ENCODE measurements at regions not wholly inside any gene's neighbourhood (a gene's known extent, or its start where the extent isn't known, plus 50 kb on each side); places are given as distances from the start of the nearest gene placed in this dataset.

DNA sequence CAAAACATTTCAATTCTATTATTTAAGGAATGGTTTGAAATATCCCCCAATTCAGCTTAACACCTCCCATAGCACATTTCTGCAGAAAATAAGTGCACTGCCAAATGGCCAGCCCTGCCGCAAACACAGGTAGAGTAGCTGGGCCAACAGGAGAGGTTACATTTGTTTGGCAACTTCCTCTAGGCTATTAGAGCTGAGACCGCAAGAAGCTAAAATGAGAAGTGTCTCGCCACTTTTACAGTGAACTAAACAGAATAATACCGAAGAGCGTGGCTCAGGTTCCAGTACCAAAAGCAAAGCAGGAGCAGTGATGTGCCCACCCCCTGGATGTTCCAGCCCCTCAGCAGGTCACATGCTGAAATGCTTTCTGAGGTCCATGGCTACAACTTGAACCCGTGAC is 154.5 kb upstream of the PKN2 start:
- Histone ChIP-seq H3K79me2 (ENCODE audit: insufficient read depth, low read length) (no peaks in the 10 kb centered on the region), H3K27ac (ENCODE audit: low read depth in 1 of 2, low read length in 2 of 2) (no peak overlapping the region), H4K20me1 (ENCODE audit: insufficient read depth, low read length) (no peaks in the 10 kb centered on the region), H2AFZ (ENCODE audit: insufficient read depth, low read depth, low read length, poor library complexity, severe bottlenecking) (no peak overlapping the region), H3K4me1 (ENCODE audit: control insufficient read depth in 1 of 2, insufficient read depth in 2 of 2, low read length in 2 of 2) (no peaks in the 10 kb centered on the region), H3K4me3 (replicated peaks in 1 of 3; ENCODE audit: low read depth in 2 of 3, low read length in 3 of 3) (no peak overlapping the region), H3K4me2 (replicated peaks; ENCODE audit: extremely low read depth, low read length, poor library complexity, severe bottlenecking) (no peak overlapping the region), H3K36me3 (replicated peaks in 1 of 2; ENCODE audit: control insufficient read depth in 1 of 2, insufficient read depth in 2 of 2, low read length in 2 of 2) (no peaks in the 10 kb centered on the region), H3K9ac (ENCODE audit: insufficient read depth, low read length, poor library complexity, severe bottlenecking) (no peak overlapping the region), H3K9me3 (replicated peaks in 1 of 2; ENCODE audit: control insufficient read depth in 1 of 2, insufficient read depth in 1 of 2, low read length in 2 of 2) (no peaks in the 10 kb centered on the region), H3K27me3 (ENCODE audit: control insufficient read depth in 2 of 2, insufficient read depth in 2 of 2, low read length in 2 of 2) (no peaks in the 10 kb centered on the region)
- H3K4me1 Mint-ChIP-seq: no peaks in the 10 kb centered on the region
- WGBS (ENCODE audit: insufficient coverage): 95% methylated on average over 5 of the region's 6 CpGs
- no peak overlapping the region for H3K4me3 Mint-ChIP-seq
- no peak overlapping the region for H3K27ac Mint-ChIP-seq
- intact Hi-C loops (cut with micrococcal nuclease): no loop called here
- no peaks in the 10 kb centered on the region for H3K27me3 Mint-ChIP-seq (ENCODE audit: low read depth in 3 of 3)
- no peaks in the 10 kb centered on the region for H3K9me3 Mint-ChIP-seq
- H3K36me3 Mint-ChIP-seq: no peaks in the 10 kb centered on the region
- no peak for DNase-seq
- TF ChIP-seq, protein P1, sequence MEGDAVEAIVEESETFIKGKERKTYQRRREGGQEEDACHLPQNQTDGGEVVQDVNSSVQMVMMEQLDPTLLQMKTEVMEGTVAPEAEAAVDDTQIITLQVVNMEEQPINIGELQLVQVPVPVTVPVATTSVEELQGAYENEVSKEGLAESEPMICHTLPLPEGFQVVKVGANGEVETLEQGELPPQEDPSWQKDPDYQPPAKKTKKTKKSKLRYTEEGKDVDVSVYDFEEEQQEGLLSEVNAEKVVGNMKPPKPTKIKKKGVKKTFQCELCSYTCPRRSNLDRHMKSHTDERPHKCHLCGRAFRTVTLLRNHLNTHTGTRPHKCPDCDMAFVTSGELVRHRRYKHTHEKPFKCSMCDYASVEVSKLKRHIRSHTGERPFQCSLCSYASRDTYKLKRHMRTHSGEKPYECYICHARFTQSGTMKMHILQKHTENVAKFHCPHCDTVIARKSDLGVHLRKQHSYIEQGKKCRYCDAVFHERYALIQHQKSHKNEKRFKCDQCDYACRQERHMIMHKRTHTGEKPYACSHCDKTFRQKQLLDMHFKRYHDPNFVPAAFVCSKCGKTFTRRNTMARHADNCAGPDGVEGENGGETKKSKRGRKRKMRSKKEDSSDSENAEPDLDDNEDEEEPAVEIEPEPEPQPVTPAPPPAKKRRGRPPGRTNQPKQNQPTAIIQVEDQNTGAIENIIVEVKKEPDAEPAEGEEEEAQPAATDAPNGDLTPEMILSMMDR (IDR thresholded peaks at IDR 0.05): no peak

DNA sequence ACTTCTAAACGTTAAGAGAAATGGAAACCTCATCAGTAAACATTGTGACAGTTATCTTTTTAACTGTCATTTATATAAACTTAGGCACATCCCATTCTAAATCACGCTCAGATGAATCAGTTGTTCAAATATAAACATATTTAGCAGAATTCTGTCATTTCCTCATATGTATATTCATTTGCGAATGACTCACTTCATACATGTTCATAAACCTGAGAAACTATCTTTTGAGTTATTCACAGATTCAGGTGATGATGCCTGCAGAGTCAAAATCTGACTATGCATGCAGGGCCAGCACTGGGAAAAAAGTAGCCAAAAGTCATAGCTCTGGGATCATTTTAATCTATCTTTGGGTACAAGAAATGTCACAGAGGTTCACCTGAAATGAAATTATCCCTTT is 153.8 kb upstream of the PKN2 start:
- no CpG with 5 or more reads among the region's 3 CpGs for WGBS (ENCODE audit: insufficient coverage)
- no peaks in the 10 kb centered on the region for H3K9me3 Mint-ChIP-seq
- Histone ChIP-seq H3K36me3 (replicated peaks in 1 of 2; ENCODE audit: control insufficient read depth in 1 of 2, insufficient read depth in 2 of 2, low read length in 2 of 2) (no peaks in the 10 kb centered on the region), H3K27ac (ENCODE audit: low read depth in 1 of 2, low read length in 2 of 2) (no peak overlapping the region), H3K27me3 (ENCODE audit: control insufficient read depth in 2 of 2, insufficient read depth in 2 of 2, low read length in 2 of 2) (no peaks in the 10 kb centered on the region), H3K4me3 (replicated peaks in 1 of 3; ENCODE audit: low read depth in 2 of 3, low read length in 3 of 3) (no peak overlapping the region), H3K9ac (ENCODE audit: insufficient read depth, low read length, poor library complexity, severe bottlenecking) (no peak overlapping the region), H2AFZ (ENCODE audit: insufficient read depth, low read depth, low read length, poor library complexity, severe bottlenecking) (no peak overlapping the region), H4K20me1 (ENCODE audit: insufficient read depth, low read length) (no peaks in the 10 kb centered on the region), H3K4me1 (ENCODE audit: control insufficient read depth in 1 of 2, insufficient read depth in 2 of 2, low read length in 2 of 2) (no peaks in the 10 kb centered on the region), H3K9me3 (replicated peaks in 1 of 2; ENCODE audit: control insufficient read depth in 1 of 2, insufficient read depth in 1 of 2, low read length in 2 of 2) (no peaks in the 10 kb centered on the region), H3K4me2 (replicated peaks; ENCODE audit: extremely low read depth, low read length, poor library complexity, severe bottlenecking) (no peak overlapping the region), H3K79me2 (ENCODE audit: insufficient read depth, low read length) (no peaks in the 10 kb centered on the region)
- TF ChIP-seq, protein P1 (IDR thresholded peaks at IDR 0.05): no peak
- no peak overlapping the region for H3K27ac Mint-ChIP-seq
- H3K4me1 Mint-ChIP-seq: no peaks in the 10 kb centered on the region
- DNase-seq: no peak
- no peak overlapping the region for H3K4me3 Mint-ChIP-seq
- no peaks in the 10 kb centered on the region for H3K27me3 Mint-ChIP-seq (ENCODE audit: low read depth in 3 of 3)
- no peaks in the 10 kb centered on the region for H3K36me3 Mint-ChIP-seq
- intact Hi-C loops (cut with micrococcal nuclease): no loop called here

Measured in CD14-positive monocyte (primary cell).